HG03378 (cell line): ENCODE measurements at regions not wholly inside any gene's neighbourhood (a gene's known extent, or its start where the extent isn't known, plus 50 kb on each side); places are given as distances from the start of the nearest gene placed in this dataset.
"Not testable (repeated sequence)": the region's sequence is repeated elsewhere in the genome, so short reads cannot be mapped to it uniquely, and the experiment has no call there.

ENCODE experiments used
- ATAC-seq: cut with Tn5 transposase; IDR thresholded peaks from one replicate; pipeline ENCODE4 v1.9.1; 2021; ENCODE audit warnings: mild to moderate bottlenecking, moderate library complexity; ENCODE audit not compliant: unreplicated experiment

- not testable (repeated sequence) for ATAC-seq
Measured at GRCh38 chr16:79881107-79881506, 280.6 kb upstream of the MAF start.

- ATAC-seq, result no peak
Measured at GRCh38 chr16:79876332-79876730, 275.8 kb upstream of the MAF start.

- ATAC-seq, result no peak
Measured at GRCh38 chr16:79874391-79874790, 273.9 kb upstream of the MAF start.

GRCh38 chr16:79873825-79874224 lies 273.3 kb upstream of the MAF start:
- no peak for ATAC-seq

GRCh38 chr16:79871906-79872305 lies 271.4 kb upstream of the MAF start:
- ATAC-seq, result no peak

- no peak for ATAC-seq
Measured at GRCh38 chr16:79870016-79870886, 269.7 kb upstream of the MAF start.

GRCh38 chr16:79869304-79870015 lies 268.9 kb upstream of the MAF start:
- no peak for ATAC-seq

GRCh38 chr16:79868841-79869240 lies 268.3 kb upstream of the MAF start:
- ATAC-seq, result no peak

- no peak for ATAC-seq
Measured at GRCh38 chr16:79867425-79867997, 267.0 kb upstream of the MAF start.

- no peak for ATAC-seq
Measured at GRCh38 chr16:79865918-79866317, 265.4 kb upstream of the MAF start.

GRCh38 chr16:79864781-79865391 lies 264.3 kb upstream of the MAF start:
- no peak for ATAC-seq

- ATAC-seq, result no peak
Measured at GRCh38 chr16:79864032-79864780, 263.7 kb upstream of the MAF start.

- no peak for ATAC-seq
Measured at GRCh38 chr16:79863128-79864031, 262.8 kb upstream of the MAF start.

- ATAC-seq, result no peak
Measured at GRCh38 chr16:79862601-79863000, 262.1 kb upstream of the MAF start.

- ATAC-seq, result no peak
Measured at GRCh38 chr16:79856581-79856980, 256.0 kb upstream of the MAF start.

- no peak for ATAC-seq
Measured at GRCh38 chr16:79850348-79850747, 249.8 kb upstream of the MAF start.

GRCh38 chr16:79849119-79849518 lies 248.6 kb upstream of the MAF start:
- ATAC-seq, result no peak

GRCh38 chr16:79848719-79849118 lies 248.2 kb upstream of the MAF start:
- no peak for ATAC-seq

GRCh38 chr16:79847569-79847968 lies 247.0 kb upstream of the MAF start:
- no peak for ATAC-seq

GRCh38 chr16:79847101-79847500 lies 246.6 kb upstream of the MAF start:
- ATAC-seq, result no peak
